PC-9 (cell line): ENCODE measurements at regions not wholly inside any gene's neighbourhood (a gene's known extent, or its start where the extent isn't known, plus 50 kb on each side); places are given as distances from the start of the nearest gene placed in this dataset.

ENCODE experiments used
- BruUV-seq: library from RNA; stranded (reverse); fragments of 400-500 nt; replicated peaks from 2 replicates; lab custom pipeline; 2021; lab: Mats Ljungman, UMichigan
- CTCF ChIA-PET: fragments of 300-600 bp; sonication (Branson Sonifier 250); formaldehyde crosslinking; loops from one replicate; lab custom pipeline; 2022; ENCODE audit warnings: antibody characterized with exemption; lab: Charles Lee
- POLR2A ChIA-PET: fragments of 300-600 bp; sonication (Branson Sonifier 250); formaldehyde crosslinking; loops from one replicate; lab custom pipeline; 2022; ENCODE audit warnings: antibody characterized with exemption; ENCODE audit not compliant: unreplicated experiment; lab: Charles Lee
- DNase-seq, 2 experiments: peaks; one replicate each; pipeline versions ENCODE4 v3.0.0 to v3.0.0-alpha.2; 2015 to 2022; ENCODE audit warnings: mixed read lengths in 1 of 2
- H2AFZ ChIP-seq: fragments of 200-600 bp; sonication (generic); 2 replicates; pipeline ENCODE4 v1.8.1; 2017; ENCODE audit warnings: antibody characterized with exemption
- H3F3A ChIP-seq: fragments of 200-600 bp; sonication (generic); 2 replicates; pipeline ENCODE4 v1.8.1; 2017; ENCODE audit warnings: antibody characterized with exemption, mild to moderate bottlenecking, low read depth; ENCODE audit not compliant: insufficient read depth
- H3K27ac ChIP-seq: fragments of 200-600 bp; sonication (generic); 2 replicates; pipeline ENCODE4 v1.6.1; 2016; ENCODE audit warnings: mixed run types
- H3K27me3 ChIP-seq: fragments of 200-600 bp; sonication (generic); 2 replicates; pipeline ENCODE4 v1.6.1; 2016; ENCODE audit warnings: low read depth, mixed run types; ENCODE audit not compliant: insufficient read depth
- H3K36me3 ChIP-seq: fragments of 200-600 bp; sonication (generic); 2 replicates; pipeline ENCODE4 v1.6.1; 2016; ENCODE audit warnings: low read depth, mixed run types
- H3K4me1 ChIP-seq: fragments of 200-600 bp; sonication (generic); replicated peaks from 2 replicates; pipeline ENCODE4 v1.6.1; 2016; ENCODE audit warnings: mixed run types; ENCODE audit not compliant: insufficient read depth
- H3K4me2 ChIP-seq: fragments of 200-600 bp; sonication (generic); 2 replicates; pipeline ENCODE4 v1.6.1; 2017; ENCODE audit warnings: mixed run types
- H3K4me3 ChIP-seq: fragments of 200-600 bp; sonication (generic); 2 replicates; pipeline ENCODE4 v1.6.1; 2016; ENCODE audit warnings: mixed run types
- H3K79me2 ChIP-seq: fragments of 200-600 bp; sonication (generic); 2 replicates; pipeline ENCODE4 v1.6.1; 2017; ENCODE audit warnings: low read depth, mixed run types
- H3K9me2 ChIP-seq: fragments of 200-600 bp; sonication (generic); 2 replicates; pipeline ENCODE4 v1.8.1; 2017; ENCODE audit warnings: mild to moderate bottlenecking; ENCODE audit not compliant: insufficient read depth
- H3K9me3 ChIP-seq: fragments of 200-600 bp; sonication (generic); 2 replicates; pipeline ENCODE4 v1.8.1; 2016; ENCODE audit warnings: low read depth; ENCODE audit not compliant: insufficient read depth
- H4K20me1 ChIP-seq: fragments of 200-600 bp; sonication (generic); 2 replicates; pipeline ENCODE4 v1.8.1; 2017; ENCODE audit not compliant: insufficient read depth
- EZH2 ChIP-seq: fragments of 200-600 bp; sonication (generic); IDR thresholded peaks from 2 replicates; pipeline ENCODE4 v1.8.0; 2017; ENCODE audit warnings: antibody characterized with exemption, low read depth
- intact Hi-C: fragments of 100-400 bp; cut with micrococcal nuclease; formaldehyde crosslinking; loops from one replicate; pipeline ENCODE4 v1.10.0; 2022; ENCODE audit not compliant: unreplicated experiment
- TF ChIP-seq, protein P1 (sequence below): fragments of 200-600 bp; sonication (generic); conservative IDR thresholded peaks from 2 replicates; pipeline ENCODE4 v1.6.1; 2017; ENCODE audit warnings: mixed run types, antibody characterized with exemption, mild to moderate bottlenecking, moderate library complexity

DNA sequence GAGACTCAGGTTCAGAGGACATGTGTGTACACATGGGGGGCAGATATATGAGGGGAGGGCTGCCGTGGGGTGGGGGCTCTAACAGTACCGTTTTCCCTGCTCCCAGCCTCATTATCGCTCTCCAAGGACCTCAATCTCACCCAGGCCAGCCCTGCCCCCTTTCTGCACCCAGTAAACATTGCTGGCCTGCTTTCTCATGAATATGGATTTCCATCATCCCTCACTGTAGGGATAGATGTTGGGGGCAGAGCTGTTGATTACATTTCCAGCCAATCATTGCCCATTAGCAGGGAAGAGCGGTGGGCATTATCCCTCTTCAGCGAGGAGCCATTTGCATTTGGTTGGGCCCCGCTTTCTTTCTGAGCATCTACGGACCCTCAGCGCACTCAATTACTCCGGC is 273.8 kb downstream of the RPS6KC1 start:
- Histone ChIP-seq H3K9me2 (no peaks in the 10 kb centered on the region), H3K27ac (no peak overlapping the region), H2AFZ (no peak overlapping the region), H3K9me3 (no peaks in the 10 kb centered on the region), H3K4me1 (0 out of 2 replicates have a peak, but pooled peaks cover 8% of the 10 kb centered on the region), H3K4me2 (no peak overlapping the region), H3K4me3 (no peak overlapping the region), H3K27me3 (no peaks in the 10 kb centered on the region), H4K20me1 (no peaks in the 10 kb centered on the region), H3K36me3 (no peaks in the 10 kb centered on the region), H3F3A (no peaks in the 10 kb centered on the region), H3K79me2 (no peaks in the 10 kb centered on the region)
- no TSS peak for BruUV-seq
- TF ChIP-seq EZH2: no peak
- TF ChIP-seq, protein P1, sequence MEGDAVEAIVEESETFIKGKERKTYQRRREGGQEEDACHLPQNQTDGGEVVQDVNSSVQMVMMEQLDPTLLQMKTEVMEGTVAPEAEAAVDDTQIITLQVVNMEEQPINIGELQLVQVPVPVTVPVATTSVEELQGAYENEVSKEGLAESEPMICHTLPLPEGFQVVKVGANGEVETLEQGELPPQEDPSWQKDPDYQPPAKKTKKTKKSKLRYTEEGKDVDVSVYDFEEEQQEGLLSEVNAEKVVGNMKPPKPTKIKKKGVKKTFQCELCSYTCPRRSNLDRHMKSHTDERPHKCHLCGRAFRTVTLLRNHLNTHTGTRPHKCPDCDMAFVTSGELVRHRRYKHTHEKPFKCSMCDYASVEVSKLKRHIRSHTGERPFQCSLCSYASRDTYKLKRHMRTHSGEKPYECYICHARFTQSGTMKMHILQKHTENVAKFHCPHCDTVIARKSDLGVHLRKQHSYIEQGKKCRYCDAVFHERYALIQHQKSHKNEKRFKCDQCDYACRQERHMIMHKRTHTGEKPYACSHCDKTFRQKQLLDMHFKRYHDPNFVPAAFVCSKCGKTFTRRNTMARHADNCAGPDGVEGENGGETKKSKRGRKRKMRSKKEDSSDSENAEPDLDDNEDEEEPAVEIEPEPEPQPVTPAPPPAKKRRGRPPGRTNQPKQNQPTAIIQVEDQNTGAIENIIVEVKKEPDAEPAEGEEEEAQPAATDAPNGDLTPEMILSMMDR: no peak
- intact Hi-C loops: no loop called here
- ChIA-PET CTCF (interaction anchor here (0.6 kb wide), 1 partner anchor 50 kb away, joined by 7 read pairs; no protein-coding TSS in a partner anchor), POLR2A (no interaction called here)
- no peak for DNase-seq

DNA sequence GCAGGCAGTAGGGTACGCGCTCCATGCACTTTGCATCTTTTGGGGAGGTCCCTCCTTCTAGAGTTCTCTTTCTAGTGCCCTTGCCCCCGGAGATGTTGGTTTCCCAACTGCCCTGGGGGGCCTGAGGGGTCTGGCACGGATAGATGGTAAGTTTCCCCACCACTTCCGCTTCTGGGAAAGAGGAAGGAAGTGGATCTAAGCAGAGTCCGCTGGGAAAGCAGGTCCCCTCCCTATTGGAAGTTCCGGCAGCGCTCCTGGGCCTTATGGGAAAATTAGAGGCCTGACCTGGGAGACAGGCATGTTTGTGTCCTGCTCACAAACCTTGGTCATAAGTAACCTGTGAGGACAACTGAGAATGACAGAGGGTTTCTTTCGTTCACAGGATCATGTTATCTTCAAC is 274.4 kb downstream of the RPS6KC1 start:
- BruUV-seq: no TSS peak
- no peak overlapping the region for H3K4me2 ChIP-seq
- H3K4me1 ChIP-seq: 0 out of 2 replicates have a peak, but pooled peaks cover 8% of the 10 kb centered on the region
- intact Hi-C loops: no loop called here
- no peaks in the 10 kb centered on the region for H3K27me3 ChIP-seq
- no peak overlapping the region for H3K27ac ChIP-seq
- H2AFZ ChIP-seq: no peak overlapping the region
- no peak overlapping the region for H3K4me3 ChIP-seq
- H3K9me3 ChIP-seq: no peaks in the 10 kb centered on the region
- no peaks in the 10 kb centered on the region for H4K20me1 ChIP-seq
- ChIA-PET CTCF (no interaction called here), POLR2A (no interaction called here)
- no peaks in the 10 kb centered on the region for H3F3A ChIP-seq
- DNase-seq: no peak
- no peaks in the 10 kb centered on the region for H3K9me2 ChIP-seq
- TF ChIP-seq, protein P1: no peak
- TF ChIP-seq EZH2: no peak
- H3K36me3 ChIP-seq: no peaks in the 10 kb centered on the region
- H3K79me2 ChIP-seq: no peaks in the 10 kb centered on the region

DNA sequence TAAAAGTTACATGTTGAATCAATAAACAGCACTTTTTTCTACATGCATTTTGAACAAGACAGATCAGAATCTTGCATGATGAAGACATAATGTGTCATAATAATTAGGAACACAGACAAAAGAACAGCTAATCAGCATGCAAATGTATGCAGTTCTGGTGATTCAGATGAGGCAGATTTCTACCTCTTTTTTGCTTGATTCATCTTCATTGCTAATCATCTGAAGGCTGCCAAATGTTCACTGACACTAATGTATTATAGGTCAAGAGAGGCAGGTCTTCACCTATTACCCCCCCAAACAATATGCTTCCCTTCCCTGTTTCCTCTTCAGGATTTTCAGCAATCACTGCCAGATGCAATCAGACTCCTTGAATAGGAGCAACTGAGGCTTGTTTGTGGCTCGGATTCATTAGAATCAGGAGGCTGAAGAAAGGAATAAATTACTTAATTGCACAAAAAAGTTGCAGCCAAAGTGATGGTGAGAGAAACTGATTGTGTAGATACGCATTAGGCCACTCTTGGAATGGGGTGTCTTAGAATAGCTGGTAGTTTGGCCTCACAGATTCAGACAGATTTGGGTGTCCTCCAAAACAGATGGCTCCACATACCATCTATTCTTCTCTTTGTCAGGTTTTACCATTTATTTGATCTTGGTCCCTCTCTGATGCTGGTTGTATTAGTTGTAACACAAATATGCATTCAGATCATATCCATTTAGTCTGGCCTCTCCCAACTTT is 275.4 kb downstream of the RPS6KC1 start:
- Histone ChIP-seq H3K4me1 (0 out of 2 replicates have a peak, but pooled peaks cover 8% of the 10 kb centered on the region), H3K4me2 (no peak overlapping the region), H3K27ac (no peak overlapping the region), H3K79me2 (no peaks in the 10 kb centered on the region), H3K9me2 (no peaks in the 10 kb centered on the region), H3K36me3 (no peaks in the 10 kb centered on the region), H3K4me3 (no peak overlapping the region), H2AFZ (no peak overlapping the region), H3K27me3 (no peaks in the 10 kb centered on the region), H4K20me1 (no peaks in the 10 kb centered on the region), H3K9me3 (no peaks in the 10 kb centered on the region), H3F3A (no peaks in the 10 kb centered on the region)
- CTCF ChIA-PET: no interaction called here
- TF ChIP-seq, protein P1: no peak
- intact Hi-C loops: no loop called here
- BruUV-seq: no TSS peak
- POLR2A ChIA-PET: no interaction called here
- DNase-seq: no peak
